Endothelial cell (in vitro differentiated cells): ENCODE measurements at regions not wholly inside any gene's neighbourhood (a gene's known extent, or its start where the extent isn't known, plus 50 kb on each side); places are given as distances from the start of the nearest gene placed in this dataset.
A peak's percentile ranks its signal among the peaks of the same experiment; 100 is the strongest.

ENCODE experiments used
- DNase-seq: peaks from one replicate; pipeline ENCODE4 v3.0.0; 2021; ENCODE audit warnings: low spot score
- H3K27ac Mint-ChIP-seq: one replicate; pipeline ENCODE4 v1.8.0; 2021; ENCODE audit warnings: mixed read lengths, inconsistent platforms; ENCODE audit not compliant: unreplicated experiment
- H3K27me3 Mint-ChIP-seq: one replicate; pipeline ENCODE4 v1.8.0; 2021; ENCODE audit warnings: mild to moderate bottlenecking, moderate library complexity, mixed read lengths, inconsistent platforms; ENCODE audit not compliant: unreplicated experiment
- H3K36me3 Mint-ChIP-seq: one replicate; pipeline ENCODE4 v1.8.0; 2021; ENCODE audit warnings: mild to moderate bottlenecking, low read depth, mixed read lengths, inconsistent platforms; ENCODE audit not compliant: unreplicated experiment
- H3K4me1 Mint-ChIP-seq: one replicate; pipeline ENCODE4 v1.8.0; 2021; ENCODE audit warnings: mild to moderate bottlenecking, mixed read lengths, inconsistent platforms; ENCODE audit not compliant: unreplicated experiment
- H3K4me3 Mint-ChIP-seq: one replicate; pipeline ENCODE4 v1.8.0; 2021; ENCODE audit warnings: mild to moderate bottlenecking, mixed read lengths, inconsistent platforms; ENCODE audit not compliant: unreplicated experiment
- H3K9me3 Mint-ChIP-seq: one replicate; pipeline ENCODE4 v1.8.0; 2021; ENCODE audit warnings: mixed read lengths, inconsistent platforms; ENCODE audit not compliant: unreplicated experiment
- CTCF ChIP-seq: fragments of 200-600 bp; sonication (generic); IDR thresholded peaks from one replicate; pipeline ENCODE4 v1.5.0; 2021; ENCODE audit warnings: antibody characterized with exemption; ENCODE audit not compliant: unreplicated experiment

- H3K27ac Mint-ChIP-seq: peak overlapping the region; percentile 18
- no peak overlapping the region for H3K4me3 Mint-ChIP-seq
- no peak for DNase-seq
- TF ChIP-seq CTCF: no peak
- H3K4me1 Mint-ChIP-seq: no peaks in the 10 kb centered on the region
- peaks cover 34% of the 10 kb centered on the region for H3K9me3 Mint-ChIP-seq
- peaks cover 5% of the 10 kb centered on the region for H3K27me3 Mint-ChIP-seq
- H3K36me3 Mint-ChIP-seq: peaks cover 11% of the 10 kb centered on the region
Observed at GRCh38 chr22:47920380-47920959, 1158.0 kb downstream of the TBC1D22A start.

- Mint-ChIP-seq H3K36me3 (peaks cover 11% of the 10 kb centered on the region), H3K27me3 (peaks cover 5% of the 10 kb centered on the region), H3K4me3 (no peak overlapping the region), H3K27ac (no peak overlapping the region), H3K4me1 (no peaks in the 10 kb centered on the region), H3K9me3 (peaks cover 30% of the 10 kb centered on the region)
- no peak for TF ChIP-seq CTCF
- DNase-seq: no peak
Observed at GRCh38 chr22:47919893-47920292, 1157.4 kb downstream of the TBC1D22A start.

DNA sequence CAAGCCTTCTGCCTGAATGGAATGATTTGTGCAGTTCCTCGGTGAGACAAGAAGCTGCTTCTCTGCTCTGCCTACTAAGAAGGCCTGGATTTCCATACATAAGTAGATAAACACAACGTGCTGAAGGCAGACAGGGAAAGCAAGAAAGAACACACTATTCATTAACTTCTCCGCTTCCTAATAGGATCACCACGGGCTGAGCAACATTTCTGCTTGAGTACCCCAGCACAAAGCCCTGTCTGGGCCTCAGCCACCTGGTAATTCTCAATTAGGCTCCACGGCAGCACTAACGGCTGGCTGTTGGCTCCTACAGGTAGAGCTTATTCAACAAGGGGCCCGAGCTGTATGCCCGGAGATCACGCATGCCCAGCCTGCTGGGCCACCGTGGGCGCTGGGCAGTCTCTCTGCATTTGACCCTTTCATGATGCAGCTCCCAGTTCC is 1156.6 kb downstream of the TBC1D22A start:
- peaks cover 6% of the 10 kb centered on the region for H3K27me3 Mint-ChIP-seq
- H3K4me3 Mint-ChIP-seq: no peak overlapping the region
- no peak for DNase-seq
- TF ChIP-seq CTCF: no peak
- H3K27ac Mint-ChIP-seq: no peak overlapping the region
- H3K4me1 Mint-ChIP-seq: no peaks in the 10 kb centered on the region
- peaks cover 25% of the 10 kb centered on the region for H3K9me3 Mint-ChIP-seq
- peaks cover 11% of the 10 kb centered on the region for H3K36me3 Mint-ChIP-seq

DNA sequence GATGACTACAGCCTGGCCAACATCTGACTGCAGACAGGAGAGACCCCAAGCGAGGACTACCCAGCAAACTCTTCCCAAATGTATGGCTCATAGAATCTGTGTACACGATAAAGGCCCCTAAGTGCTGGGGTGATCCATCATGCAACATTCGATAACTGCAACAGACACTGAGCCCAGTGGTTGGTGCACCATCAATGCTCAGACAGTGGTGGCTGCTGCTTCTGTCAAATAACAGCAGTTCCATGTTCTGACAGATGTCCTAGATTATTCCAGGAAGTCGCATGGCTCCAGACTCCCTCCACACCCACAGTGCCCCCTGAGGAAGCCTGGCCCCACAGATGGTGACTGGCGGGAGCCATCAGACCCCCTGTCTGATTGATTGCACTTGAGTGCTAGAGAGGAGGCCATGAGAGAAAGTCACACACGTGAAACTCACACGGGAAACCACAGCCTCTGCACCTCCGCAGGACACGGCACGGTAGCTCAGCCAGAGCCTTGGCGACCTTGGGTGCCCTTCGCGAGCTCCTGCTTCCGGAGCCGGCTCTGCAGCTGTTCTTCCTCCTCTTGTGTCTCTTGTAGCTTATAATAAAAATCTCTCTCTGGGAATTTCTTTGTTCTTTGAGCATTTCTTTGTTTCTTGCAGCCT is 1155.9 kb downstream of the TBC1D22A start:
- Mint-ChIP-seq H3K4me1 (no peaks in the 10 kb centered on the region), H3K27me3 (peaks cover 6% of the 10 kb centered on the region)
- TF ChIP-seq CTCF: no peak

DNA sequence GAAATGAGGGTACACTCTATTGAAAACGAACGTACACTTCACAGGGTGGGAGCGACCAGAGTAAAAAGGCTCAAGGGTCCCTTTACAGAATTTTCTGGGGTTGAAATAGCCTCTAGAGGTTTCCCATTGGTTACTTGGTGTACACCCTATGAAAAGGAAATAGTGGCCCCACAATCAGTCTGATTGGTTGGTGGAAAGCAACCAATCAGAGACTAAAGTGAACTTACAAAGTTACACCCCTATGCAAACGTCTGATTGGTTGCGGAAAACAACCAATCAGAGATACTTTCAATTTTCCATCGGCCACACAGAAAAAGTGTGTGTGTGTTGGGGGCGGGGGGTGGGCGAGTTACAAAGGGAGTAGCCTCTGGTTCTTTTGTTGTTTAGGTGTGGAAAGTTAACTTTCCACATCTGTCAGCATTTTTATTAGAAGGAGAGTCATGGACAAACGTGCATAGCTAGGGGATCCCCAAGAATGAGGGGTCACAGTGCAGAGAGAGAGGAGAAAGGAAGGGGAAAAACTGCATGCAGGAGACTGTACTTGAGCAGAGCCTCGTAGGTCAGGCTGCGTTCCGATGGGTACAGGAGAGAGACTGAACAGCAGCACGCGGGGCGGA is 1152.1 kb downstream of the TBC1D22A start:
- Mint-ChIP-seq H3K9me3 (peaks cover 13% of the 10 kb centered on the region), H3K27ac (no peak overlapping the region), H3K4me1 (no peaks in the 10 kb centered on the region), H3K36me3 (peaks cover under 1% of the 10 kb centered on the region), H3K4me3 (no peak overlapping the region), H3K27me3 (peaks cover 2% of the 10 kb centered on the region)
- no peak for TF ChIP-seq CTCF
- DNase-seq: no peak

More for the DNA sequence above, 1155.9 kb downstream of the TBC1D22A start:
- Mint-ChIP-seq H3K4me3 (no peak overlapping the region), H3K27ac (no peak overlapping the region), H3K36me3 (peaks cover 11% of the 10 kb centered on the region), H3K9me3 (peaks cover 24% of the 10 kb centered on the region)
- no peak for DNase-seq
